A673 (cell line): ENCODE measurements at regions not wholly inside any gene's neighbourhood (a gene's known extent, or its start where the extent isn't known, plus 50 kb on each side); places are given as distances from the start of the nearest gene placed in this dataset.

Source experiments
- CTCF ChIP-seq: fragments of 300-800, 200-600 bp; sonication (generic); conservative IDR thresholded peaks from 2 replicates; pipeline ENCODE4 v1.5.1; 2017; ENCODE audit warnings: low read depth, mild to moderate bottlenecking, antibody characterized with exemption, low read length, moderate library complexity, mixed read lengths
- EZH2 ChIP-seq: fragments of 200-600 bp; sonication (generic); IDR thresholded peaks from 2 replicates; pipeline ENCODE4 v1.6.1; 2017; ENCODE audit warnings: borderline replicate concordance, low read depth, mild to moderate bottlenecking, mixed read lengths, antibody characterized with exemption, low read length; ENCODE audit not compliant: poor library complexity, severe bottlenecking

GRCh38 chr1:208818770-208819445, 574.7 kb upstream of the PLXNA2 start:
- TF ChIP-seq CTCF (no peak), EZH2 (no peak)
